Erythroblast (primary cell): ENCODE measurements at regions not wholly inside any gene's neighbourhood (a gene's known extent, or its start where the extent isn't known, plus 50 kb on each side); places are given as distances from the start of the nearest gene placed in this dataset.

Source experiments
- GATA1 ChIP-seq: IDR thresholded peaks from 2 replicates; pipeline ENCODE4 v1.6.1; 2011; ENCODE audit warnings: low read depth, mild to moderate bottlenecking, control low read depth, low read length, moderate library complexity
- POLR2A ChIP-seq: IDR thresholded peaks from 2 replicates; pipeline ENCODE4 v1.6.1; 2011; ENCODE audit warnings: mild to moderate bottlenecking, low read length

GRCh38 chr2:51760441-51760840 lies 728.5 kb upstream of the NRXN1 start:
- TF ChIP-seq POLR2A: no peak
- TF ChIP-seq GATA1: no peak
